CD14-positive monocyte (primary cell): ENCODE measurements at regions not wholly inside any gene's neighbourhood (a gene's known extent, or its start where the extent isn't known, plus 50 kb on each side); places are given as distances from the start of the nearest gene placed in this dataset.

Experiments
- DNase-seq, 3 donors: peaks; one replicate each; pipeline ENCODE4 v3.0.0-alpha.2; 2011 to 2022
- H2AFZ ChIP-seq: 2 replicates; pipeline ENCODE4 v1.6.0; 2012; ENCODE audit warnings: mild to moderate bottlenecking, low read depth, low read length, inconsistent platforms; ENCODE audit not compliant: insufficient read depth, poor library complexity, severe bottlenecking
- H3K27ac ChIP-seq, 2 donors: 1 replicate in 1 of 2; 2 replicates in 1 of 2; pipeline ENCODE4 v1.5.1; 2012 to 2013; ENCODE audit warnings: low read length in 2 of 2, control low read depth in 1 of 2, inconsistent platforms in 1 of 2, low read depth in 1 of 2, mild to moderate bottlenecking in 1 of 2
- H3K27me3 ChIP-seq, 2 donors: one replicate each; pipeline versions ENCODE4 v1.6.0 to v1.6.1; 2011 to 2013; ENCODE audit warnings: low read length in 2 of 2; ENCODE audit not compliant: control insufficient read depth in 2 of 2, insufficient read depth in 2 of 2
- H3K36me3 ChIP-seq, 2 donors: replicated peaks in 1 of 2; 1 replicate in 1 of 2; 2 replicates in 1 of 2; pipeline versions ENCODE4 v1.5.1 to v1.6.1; 2012 to 2013; ENCODE audit warnings: low read length in 2 of 2, control low read depth in 1 of 2, inconsistent platforms in 1 of 2, mild to moderate bottlenecking in 1 of 2; ENCODE audit not compliant: insufficient read depth in 2 of 2, control insufficient read depth in 1 of 2
- H3K4me1 ChIP-seq, 2 donors: 1 replicate in 1 of 2; 2 replicates in 1 of 2; pipeline versions ENCODE4 v1.5.1 to v1.6.1; 2012 to 2013; ENCODE audit warnings: low read length in 2 of 2, control low read depth in 1 of 2, inconsistent platforms in 1 of 2, mild to moderate bottlenecking in 1 of 2, moderate library complexity in 1 of 2; ENCODE audit not compliant: insufficient read depth in 2 of 2, control insufficient read depth in 1 of 2
- H3K4me2 ChIP-seq: replicated peaks from 2 replicates; pipeline ENCODE3; 2012; ENCODE audit warnings: low read length, moderate library complexity, mild to moderate bottlenecking; ENCODE audit not compliant: poor library complexity, severe bottlenecking; ENCODE audit errors: extremely low read depth
- H3K4me3 ChIP-seq, 3 experiments: fragments of 200-600 bp in 1 of 3; sonication (generic) in 1 of 3; replicated peaks in 1 of 3; 1 replicate in 2 of 3; 2 replicates in 1 of 3; pipeline ENCODE4 v1.5.1; 2011 to 2013; ENCODE audit warnings: low read length in 3 of 3, mild to moderate bottlenecking in 3 of 3, control low read depth in 2 of 3, low read depth in 2 of 3, inconsistent platforms in 1 of 3, moderate library complexity in 1 of 3
- H3K79me2 ChIP-seq: 2 replicates; pipeline ENCODE4 v1.6.0; 2012; ENCODE audit warnings: mild to moderate bottlenecking, control low read depth, inconsistent platforms, low read length, moderate library complexity; ENCODE audit not compliant: insufficient read depth
- H3K9ac ChIP-seq: 2 replicates; pipeline ENCODE4 v1.6.0; 2017; ENCODE audit warnings: low read length, mild to moderate bottlenecking; ENCODE audit not compliant: insufficient read depth, poor library complexity, severe bottlenecking
- H3K9me3 ChIP-seq, 2 donors: replicated peaks in 1 of 2; 1 replicate in 1 of 2; 2 replicates in 1 of 2; pipeline versions ENCODE4 v1.5.1 to v1.6.1; 2012 to 2013; ENCODE audit warnings: low read length in 2 of 2, control low read depth in 1 of 2; ENCODE audit not compliant: control insufficient read depth in 1 of 2, insufficient read depth in 1 of 2
- H4K20me1 ChIP-seq: 2 replicates; pipeline ENCODE4 v1.6.0; 2012; ENCODE audit warnings: mild to moderate bottlenecking, low read length, control low read depth, moderate library complexity; ENCODE audit not compliant: insufficient read depth
- H3K27ac Mint-ChIP-seq, 7 donors: one replicate each; pipeline ENCODE4 v1.8.0; 2020; ENCODE audit warnings: mild to moderate bottlenecking in 7 of 7, mixed read lengths in 7 of 7, moderate library complexity in 6 of 7, inconsistent platforms in 2 of 7
- H3K27me3 Mint-ChIP-seq, 3 donors: one replicate each; pipeline ENCODE4 v1.8.0; 2021 to 2022; ENCODE audit warnings: low read depth in 3 of 3, mild to moderate bottlenecking in 3 of 3, mixed read lengths in 3 of 3, moderate library complexity in 3 of 3, inconsistent platforms in 1 of 3
- H3K36me3 Mint-ChIP-seq, 2 donors: one replicate each; pipeline ENCODE4 v1.8.0; 2020; ENCODE audit warnings: mixed read lengths in 2 of 2, inconsistent platforms in 1 of 2, mild to moderate bottlenecking in 1 of 2
- H3K4me1 Mint-ChIP-seq: one replicate; pipeline ENCODE4 v1.8.0; 2020; ENCODE audit warnings: mild to moderate bottlenecking, mixed read lengths
- H3K4me3 Mint-ChIP-seq, 2 donors: one replicate each; pipeline ENCODE4 v1.8.0; 2020; ENCODE audit warnings: mild to moderate bottlenecking in 2 of 2, mixed read lengths in 2 of 2, moderate library complexity in 1 of 2
- H3K9me3 Mint-ChIP-seq, 7 donors: one replicate each; pipeline ENCODE4 v1.8.0; 2020 to 2022; ENCODE audit warnings: mixed read lengths in 7 of 7, mild to moderate bottlenecking in 6 of 7, moderate library complexity in 6 of 7, inconsistent platforms in 2 of 7
- WGBS: methylation state at CpG from one replicate; pipeline ENCODE4 v1.1.5; 2013; ENCODE audit warnings: missing lambda C conversion rate; ENCODE audit not compliant: insufficient coverage; 5-methylcytosine and 5-hydroxymethylcytosine counted together
- intact Hi-C, 2 donors: fragments of 100-400 bp; cut with micrococcal nuclease; formaldehyde crosslinking; loops; one replicate each; pipeline versions ENCODE4 v1.15.0 to v1.15.1; 2023
- TF ChIP-seq, protein P1 (sequence below): fragments of 200-600 bp; IDR thresholded peaks from one replicate; pipeline ENCODE4 v1.8.0; 2022; ENCODE audit warnings: antibody characterized with exemption, mild to moderate bottlenecking

DNA sequence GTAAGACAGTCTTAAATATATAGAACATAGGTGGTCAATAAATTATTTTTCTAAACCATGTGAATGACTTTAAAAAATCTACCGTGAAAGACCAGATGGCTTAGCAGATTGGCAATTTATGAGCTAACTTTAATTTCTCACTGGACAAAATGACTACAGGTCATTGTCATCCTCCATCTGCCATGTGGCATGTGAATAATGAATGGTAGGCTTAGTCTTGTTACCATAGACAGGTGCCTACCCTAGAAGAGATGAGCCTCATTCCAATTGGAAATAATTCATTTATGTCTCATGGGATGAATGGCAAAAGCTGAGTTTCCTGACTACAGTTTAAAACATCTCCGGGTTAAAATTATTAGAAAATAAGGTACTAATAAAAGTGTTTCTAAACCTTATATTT lies 1043.3 kb downstream of the FAT4 start:
- H2AFZ ChIP-seq: no peak overlapping the region
- H3K9me3 ChIP-seq: no peaks in the 10 kb centered on the region
- no peaks in the 10 kb centered on the region for H4K20me1 ChIP-seq
- Mint-ChIP-seq H3K4me1 (no peaks in the 10 kb centered on the region), H3K4me3 (no peak overlapping the region), H3K9me3 (peaks cover 0 to 4% (median under 1%) of the 10 kb centered on the region in 7 donors), H3K36me3 (no peaks in the 10 kb centered on the region), H3K27me3 (no peaks in the 10 kb centered on the region), H3K27ac (no peak overlapping the region)
- TF ChIP-seq, protein P1, sequence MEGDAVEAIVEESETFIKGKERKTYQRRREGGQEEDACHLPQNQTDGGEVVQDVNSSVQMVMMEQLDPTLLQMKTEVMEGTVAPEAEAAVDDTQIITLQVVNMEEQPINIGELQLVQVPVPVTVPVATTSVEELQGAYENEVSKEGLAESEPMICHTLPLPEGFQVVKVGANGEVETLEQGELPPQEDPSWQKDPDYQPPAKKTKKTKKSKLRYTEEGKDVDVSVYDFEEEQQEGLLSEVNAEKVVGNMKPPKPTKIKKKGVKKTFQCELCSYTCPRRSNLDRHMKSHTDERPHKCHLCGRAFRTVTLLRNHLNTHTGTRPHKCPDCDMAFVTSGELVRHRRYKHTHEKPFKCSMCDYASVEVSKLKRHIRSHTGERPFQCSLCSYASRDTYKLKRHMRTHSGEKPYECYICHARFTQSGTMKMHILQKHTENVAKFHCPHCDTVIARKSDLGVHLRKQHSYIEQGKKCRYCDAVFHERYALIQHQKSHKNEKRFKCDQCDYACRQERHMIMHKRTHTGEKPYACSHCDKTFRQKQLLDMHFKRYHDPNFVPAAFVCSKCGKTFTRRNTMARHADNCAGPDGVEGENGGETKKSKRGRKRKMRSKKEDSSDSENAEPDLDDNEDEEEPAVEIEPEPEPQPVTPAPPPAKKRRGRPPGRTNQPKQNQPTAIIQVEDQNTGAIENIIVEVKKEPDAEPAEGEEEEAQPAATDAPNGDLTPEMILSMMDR: no peak
- intact Hi-C loops: no loop called here
- no peak overlapping the region for H3K9ac ChIP-seq
- no peak overlapping the region for H3K4me3 ChIP-seq
- DNase-seq: no peak
- H3K27ac ChIP-seq: no peak overlapping the region
- H3K4me2 ChIP-seq: no peak overlapping the region
- no peaks in the 10 kb centered on the region for H3K4me1 ChIP-seq
- no peaks in the 10 kb centered on the region for H3K27me3 ChIP-seq
- no peaks in the 10 kb centered on the region for H3K36me3 ChIP-seq
- WGBS: no CpG with 5 or more reads among the region's 2 CpGs
- no peaks in the 10 kb centered on the region for H3K79me2 ChIP-seq

DNA sequence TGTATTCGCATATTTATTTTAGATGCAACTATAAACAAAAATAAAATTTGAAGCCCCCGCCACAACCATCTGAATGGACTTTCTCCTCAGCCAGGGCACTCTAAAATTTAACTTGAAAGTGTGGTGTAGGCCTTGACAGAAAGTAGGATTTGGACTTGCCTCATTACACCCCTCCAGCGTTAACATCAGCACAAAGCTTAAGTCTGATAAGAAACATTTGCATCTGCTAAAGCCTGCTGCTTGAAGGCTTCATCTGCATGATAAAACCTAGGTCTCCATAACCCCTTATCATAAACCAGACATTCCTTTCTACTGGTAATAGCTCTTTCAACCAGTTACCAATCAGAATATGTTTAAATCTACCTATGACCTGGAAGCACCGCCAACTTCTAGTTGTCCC lies 1046.5 kb downstream of the FAT4 start:
- Histone ChIP-seq H2AFZ (no peak overlapping the region), H3K4me3 (no peak overlapping the region), H3K4me2 (no peak overlapping the region), H3K79me2 (no peaks in the 10 kb centered on the region), H3K36me3 (no peaks in the 10 kb centered on the region), H3K9ac (no peak overlapping the region), H3K27ac (no peak overlapping the region), H3K9me3 (peaks cover 0 to 9% of the 10 kb centered on the region in 2 donors), H3K4me1 (no peaks in the 10 kb centered on the region), H4K20me1 (no peaks in the 10 kb centered on the region), H3K27me3 (no peaks in the 10 kb centered on the region)
- Mint-ChIP-seq H3K4me3 (no peak overlapping the region), H3K4me1 (no peaks in the 10 kb centered on the region), H3K27me3 (no peaks in the 10 kb centered on the region), H3K36me3 (no peaks in the 10 kb centered on the region), H3K9me3 (peaks cover 0 to 4% (median 2%) of the 10 kb centered on the region in 7 donors), H3K27ac (no peak overlapping the region)
- DNase-seq: no peak
- intact Hi-C loops: no loop called here
- WGBS: 33% methylated on average over 1 of the region's 4 CpGs
- TF ChIP-seq, protein P1: no peak
